Right atrium auricular region (tissue), 2 donors: ENCODE measurements at regions not wholly inside any gene's neighbourhood (a gene's known extent, or its start where the extent isn't known, plus 50 kb on each side); places are given as distances from the start of the nearest gene placed in this dataset.

Experiments
- DNase-seq: peaks from one replicate; pipeline ENCODE4 v3.0.0-alpha.2; 2019; ENCODE audit warnings: low spot score
- H3K27ac ChIP-seq, 2 donors: fragments of 200-600 bp; sonication (generic); 1 replicate in 1 of 2; 2 replicates in 1 of 2; pipeline ENCODE4 v1.5.1; 2016 to 2019
- H3K27me3 ChIP-seq, 2 donors: fragments of 200-600 bp; sonication (generic); one replicate each; pipeline versions ENCODE4 v1.5.1 to v1.6.0; 2017 to 2019
- H3K36me3 ChIP-seq: fragments of 200-600 bp; sonication (generic); one replicate; pipeline ENCODE4 v1.5.1; 2016
- H3K4me1 ChIP-seq, 2 donors: fragments of 200-600 bp; sonication (generic); one replicate each; pipeline versions ENCODE4 v1.5.1 to v1.6.0; 2017 to 2019
- H3K4me3 ChIP-seq, 2 donors: fragments of 200-600 bp; sonication (generic); 1 replicate in 1 of 2; 2 replicates in 1 of 2; pipeline ENCODE4 v1.5.1; 2017 to 2019; ENCODE audit warnings: mild to moderate bottlenecking in 1 of 2, moderate library complexity in 1 of 2
- H3K9me3 ChIP-seq, 2 donors: fragments of 200-600 bp; sonication (generic); one replicate each; pipeline ENCODE4 v1.5.1; 2019
- TF ChIP-seq, protein P1 (sequence below), 2 donors: fragments of 200-600 bp; sonication (generic); IDR thresholded peaks; one replicate each; pipeline ENCODE4 v1.5.1; 2019; ENCODE audit warnings: antibody characterized with exemption in 2 of 2

DNA sequence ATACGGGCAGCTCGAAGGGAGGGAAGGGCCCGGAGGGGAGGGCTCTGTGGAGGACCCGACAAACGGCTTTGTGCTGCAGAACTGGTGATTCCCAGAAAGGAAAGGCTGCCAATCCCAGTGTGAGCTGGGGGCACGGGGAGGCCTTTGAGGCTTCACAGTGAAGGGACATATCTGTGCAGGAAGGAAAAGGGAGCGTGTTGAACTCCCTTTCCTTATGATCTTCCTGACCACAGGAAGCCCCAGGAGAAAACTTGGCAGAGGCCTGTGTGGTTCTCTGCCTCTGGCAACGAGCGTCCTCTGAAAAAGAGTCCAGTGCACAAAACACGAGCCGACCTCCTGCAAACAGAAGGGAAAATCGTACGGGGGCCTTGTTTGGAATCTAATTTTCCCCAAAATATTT is 683.5 kb upstream of the SALL3 start:
- no peak for DNase-seq
- no peak overlapping the region for H3K4me3 ChIP-seq
- H3K36me3 ChIP-seq, result no peaks in the 10 kb centered on the region
- H3K27ac ChIP-seq, result no peak overlapping the region
- H3K27me3 ChIP-seq, result no peaks in the 10 kb centered on the region
- TF ChIP-seq, protein P1, sequence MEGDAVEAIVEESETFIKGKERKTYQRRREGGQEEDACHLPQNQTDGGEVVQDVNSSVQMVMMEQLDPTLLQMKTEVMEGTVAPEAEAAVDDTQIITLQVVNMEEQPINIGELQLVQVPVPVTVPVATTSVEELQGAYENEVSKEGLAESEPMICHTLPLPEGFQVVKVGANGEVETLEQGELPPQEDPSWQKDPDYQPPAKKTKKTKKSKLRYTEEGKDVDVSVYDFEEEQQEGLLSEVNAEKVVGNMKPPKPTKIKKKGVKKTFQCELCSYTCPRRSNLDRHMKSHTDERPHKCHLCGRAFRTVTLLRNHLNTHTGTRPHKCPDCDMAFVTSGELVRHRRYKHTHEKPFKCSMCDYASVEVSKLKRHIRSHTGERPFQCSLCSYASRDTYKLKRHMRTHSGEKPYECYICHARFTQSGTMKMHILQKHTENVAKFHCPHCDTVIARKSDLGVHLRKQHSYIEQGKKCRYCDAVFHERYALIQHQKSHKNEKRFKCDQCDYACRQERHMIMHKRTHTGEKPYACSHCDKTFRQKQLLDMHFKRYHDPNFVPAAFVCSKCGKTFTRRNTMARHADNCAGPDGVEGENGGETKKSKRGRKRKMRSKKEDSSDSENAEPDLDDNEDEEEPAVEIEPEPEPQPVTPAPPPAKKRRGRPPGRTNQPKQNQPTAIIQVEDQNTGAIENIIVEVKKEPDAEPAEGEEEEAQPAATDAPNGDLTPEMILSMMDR (IDR thresholded peaks at IDR 0.05), result no peak
- peaks cover 0 to 3% of the 10 kb centered on the region in 2 donors for H3K4me1 ChIP-seq
- H3K9me3 ChIP-seq, result no peaks in the 10 kb centered on the region

DNA sequence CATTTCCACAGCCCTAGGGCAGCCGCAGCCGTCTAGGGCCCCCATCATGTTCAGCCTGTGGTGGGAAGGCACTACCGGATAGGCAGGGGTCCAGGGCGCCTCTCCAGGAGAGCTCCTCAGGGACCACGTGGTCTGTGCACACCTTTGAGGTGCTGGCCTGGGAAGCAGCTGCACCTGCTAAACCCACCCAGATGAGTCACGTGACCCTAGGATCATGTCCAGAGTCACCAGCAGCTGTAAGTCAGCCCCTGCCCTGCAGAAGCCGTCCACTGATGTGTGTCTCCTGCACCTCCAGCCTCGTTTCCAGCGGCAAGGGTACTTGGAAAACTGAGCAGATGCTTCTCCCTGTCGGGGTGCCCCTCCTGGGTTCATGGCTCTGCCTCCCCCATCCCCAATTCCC is 682.6 kb upstream of the SALL3 start:
- no peak for DNase-seq

DNA sequence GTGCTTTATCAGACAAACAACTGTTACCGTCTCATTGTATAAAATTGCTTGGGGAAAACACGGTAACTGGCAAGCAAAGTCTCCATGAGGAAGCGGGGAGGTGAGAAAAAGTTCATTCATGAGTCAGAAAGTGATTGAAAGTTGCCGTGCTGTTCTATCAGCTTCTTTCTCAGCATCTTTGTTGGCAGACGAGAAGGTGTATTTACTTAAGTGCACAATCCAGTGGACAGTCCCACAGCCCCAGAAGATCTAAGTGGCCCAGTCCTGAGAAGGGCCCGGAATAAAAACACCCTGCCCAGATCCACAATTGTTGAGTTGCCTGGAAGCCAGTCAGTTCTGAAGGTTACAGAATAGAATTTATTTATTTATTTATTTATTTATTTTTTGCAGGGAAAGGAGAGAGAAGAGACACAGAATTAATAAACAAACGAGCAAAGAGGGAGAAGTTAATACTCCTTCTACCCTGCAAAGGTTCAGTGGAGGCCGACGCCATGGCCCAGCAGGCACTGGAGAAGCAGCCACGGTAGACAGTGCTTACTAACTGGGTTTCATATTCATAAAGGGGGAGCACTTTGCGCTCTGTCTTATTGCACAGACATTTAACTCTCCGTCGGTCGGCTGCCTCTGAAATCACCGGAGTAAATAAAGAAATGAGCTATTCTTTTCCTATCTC is 676.0 kb upstream of the SALL3 start:
- no peaks in the 10 kb centered on the region for H3K4me1 ChIP-seq
- H3K27me3 ChIP-seq, result no peaks in the 10 kb centered on the region
- DNase-seq, result no peak
- no peaks in the 10 kb centered on the region for H3K36me3 ChIP-seq
- H3K27ac ChIP-seq, result no peak overlapping the region
- TF ChIP-seq, protein P1 (IDR thresholded peaks at IDR 0.05), result no peak
- H3K4me3 ChIP-seq, result no peak overlapping the region
- H3K9me3 ChIP-seq, result no peaks in the 10 kb centered on the region

More for the DNA sequence above, 682.6 kb upstream of the SALL3 start:
- H3K27me3 ChIP-seq, result no peaks in the 10 kb centered on the region
- no peak overlapping the region for H3K4me3 ChIP-seq
- no peaks in the 10 kb centered on the region for H3K9me3 ChIP-seq
- H3K27ac ChIP-seq, result no peak overlapping the region
- TF ChIP-seq, protein P1 (IDR thresholded peaks at IDR 0.05), result no peak
- H3K36me3 ChIP-seq, result no peaks in the 10 kb centered on the region
- peaks cover 0 to 3% of the 10 kb centered on the region in 2 donors for H3K4me1 ChIP-seq

DNA sequence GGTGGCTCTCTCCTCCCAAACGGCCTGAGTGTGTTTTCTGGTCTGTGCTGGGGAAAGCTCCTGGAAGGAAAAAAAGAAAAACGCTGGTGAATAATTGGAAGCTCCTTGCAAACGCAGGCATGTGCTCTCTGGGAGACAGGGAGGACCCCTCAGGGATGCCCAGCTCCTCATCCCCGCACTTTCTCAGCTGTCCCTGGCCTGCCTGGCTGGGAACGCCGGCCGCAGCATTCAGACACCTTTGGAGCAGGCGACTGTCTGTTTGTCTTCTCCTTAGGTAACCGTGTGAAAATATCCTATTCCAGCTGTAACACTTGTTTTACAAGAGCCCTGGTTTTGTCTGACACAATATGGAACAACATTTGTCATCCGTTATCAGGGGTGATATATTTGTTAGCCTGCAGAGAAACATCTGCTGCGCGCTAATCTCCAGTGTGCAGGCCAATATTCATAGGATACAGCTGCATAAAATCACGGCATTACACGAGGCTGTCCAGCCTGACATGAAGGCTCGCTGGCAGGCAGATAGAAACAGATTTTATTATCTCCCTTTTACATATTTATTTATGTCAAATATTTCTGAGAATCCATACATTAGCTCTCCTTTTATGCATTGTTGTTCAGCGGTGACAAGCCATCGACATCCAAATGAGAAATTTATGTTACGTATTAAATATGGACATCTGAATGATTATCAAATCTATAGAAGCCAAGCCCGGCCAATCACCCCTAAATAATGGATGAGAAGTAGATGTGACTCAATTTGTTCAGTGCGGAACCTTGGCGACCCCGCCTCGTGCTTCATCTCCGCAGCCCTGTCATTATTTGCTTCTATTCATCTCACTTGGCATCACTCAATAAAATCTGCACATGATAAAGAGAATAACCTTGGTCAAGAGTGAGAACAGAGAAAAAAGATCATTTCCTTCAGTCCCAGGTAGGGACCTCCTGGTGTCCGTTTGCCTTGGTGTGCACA is 675.1 kb upstream of the SALL3 start:
- Histone ChIP-seq H3K27ac (no peak overlapping the region), H3K9me3 (no peaks in the 10 kb centered on the region), H3K4me3 (no peak overlapping the region), H3K36me3 (no peaks in the 10 kb centered on the region), H3K27me3 (no peaks in the 10 kb centered on the region), H3K4me1 (no peaks in the 10 kb centered on the region)
- no peak for DNase-seq
- TF ChIP-seq, protein P1 (IDR thresholded peaks at IDR 0.05), result no peak

DNA sequence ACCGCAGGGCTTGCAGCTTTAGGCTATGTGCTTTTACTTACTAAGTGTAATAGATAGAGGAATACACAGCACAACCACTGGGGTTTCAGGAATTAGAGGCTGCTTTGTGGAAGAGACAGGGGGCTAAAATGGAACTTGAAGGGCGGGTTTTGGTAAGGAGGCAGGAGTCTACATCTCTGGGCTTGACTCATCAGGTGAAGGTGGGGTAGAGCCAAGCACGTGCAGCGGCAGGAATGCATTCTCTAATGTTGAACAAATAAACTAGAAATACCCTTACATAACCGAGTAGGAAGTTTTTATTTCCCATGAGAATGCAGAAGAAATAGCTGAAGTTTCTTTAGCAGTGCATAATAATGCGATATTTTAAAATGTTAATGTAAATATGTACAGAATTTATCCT is 673.8 kb upstream of the SALL3 start:
- H3K27ac ChIP-seq, result no peak overlapping the region
- H3K4me1 ChIP-seq, result no peaks in the 10 kb centered on the region
- no peaks in the 10 kb centered on the region for H3K27me3 ChIP-seq
- H3K36me3 ChIP-seq, result no peaks in the 10 kb centered on the region
- H3K9me3 ChIP-seq, result no peaks in the 10 kb centered on the region
- no peak overlapping the region for H3K4me3 ChIP-seq
- TF ChIP-seq, protein P1 (IDR thresholded peaks at IDR 0.05), result no peak
- DNase-seq, result no peak
